Activated CD4-positive, alpha-beta memory T cell treated with anti-CD3 and anti-CD28 coated beads for 36 hours (primary cell): ENCODE measurements at regions not wholly inside any gene's neighbourhood (a gene's known extent, or its start where the extent isn't known, plus 50 kb on each side); places are given as distances from the start of the nearest gene placed in this dataset.

Experiments used
- CTCF ChIA-PET: fragments of 350-600 bp; sonication (Branson Sonifier 250); formaldehyde crosslinking; loops from one replicate; lab custom pipeline; 2021; ENCODE audit warnings: antibody characterized with exemption, inconsistent platforms; lab: Charles Lee
- POLR2A ChIA-PET: fragments of 350-600 bp; sonication (Branson Sonifier 250); formaldehyde crosslinking; loops from one replicate; lab custom pipeline; 2021; ENCODE audit warnings: antibody characterized with exemption; lab: Charles Lee
- DNase-seq: peaks from one replicate; pipeline ENCODE4 v3.0.0-alpha.2; 2020
- H3K27ac Mint-ChIP-seq: one replicate; pipeline ENCODE4 v1.8.0; 2021; ENCODE audit warnings: mixed read lengths
- H3K27me3 Mint-ChIP-seq: one replicate; pipeline ENCODE4 v1.8.0; 2021; ENCODE audit warnings: mixed read lengths
- H3K36me3 Mint-ChIP-seq: one replicate; pipeline ENCODE4 v1.8.0; 2021; ENCODE audit warnings: mixed read lengths
- H3K4me1 Mint-ChIP-seq: one replicate; pipeline ENCODE4 v1.8.0; 2021; ENCODE audit warnings: low read depth, mixed read lengths
- H3K4me3 Mint-ChIP-seq: one replicate; pipeline ENCODE4 v1.8.0; 2021; ENCODE audit warnings: mild to moderate bottlenecking, mixed read lengths
- H3K9me3 Mint-ChIP-seq: one replicate; pipeline ENCODE4 v1.8.0; 2021; ENCODE audit warnings: mixed read lengths
- intact Hi-C: fragments of 100-400 bp; cut with micrococcal nuclease; formaldehyde crosslinking; loops from one replicate; pipeline ENCODE4 v1.15.1; 2023

DNA sequence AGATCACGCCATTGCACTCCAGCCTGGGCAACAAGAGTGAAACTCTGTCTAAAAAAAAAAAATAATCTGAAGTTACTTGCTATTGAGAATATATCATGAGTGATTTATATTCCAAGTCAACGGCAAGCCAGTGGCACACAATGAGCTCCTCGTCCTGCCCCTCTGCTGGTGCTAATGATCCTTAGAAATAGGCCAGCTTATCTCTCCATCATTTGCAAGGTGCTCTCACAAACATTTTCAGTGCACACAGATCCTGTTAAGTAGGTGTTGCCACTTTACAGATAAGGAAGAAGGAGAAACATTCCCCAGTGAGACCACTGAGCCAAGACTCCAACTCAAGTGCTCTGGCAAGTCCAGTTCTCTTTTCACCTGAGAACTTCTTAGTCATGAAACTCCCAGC, 91.3 kb upstream of the GPR45 start:
- POLR2A ChIA-PET, result no interaction called here
- Mint-ChIP-seq H3K27me3 (peaks cover 35% of the 10 kb centered on the region), H3K4me1 (no peaks in the 10 kb centered on the region), H3K9me3 (no peaks in the 10 kb centered on the region), H3K4me3 (no peak overlapping the region), H3K36me3 (no peaks in the 10 kb centered on the region), H3K27ac (no peak overlapping the region)
- intact Hi-C loops, result no loop called here
- CTCF ChIA-PET, result no interaction called here
- no peak for DNase-seq

DNA sequence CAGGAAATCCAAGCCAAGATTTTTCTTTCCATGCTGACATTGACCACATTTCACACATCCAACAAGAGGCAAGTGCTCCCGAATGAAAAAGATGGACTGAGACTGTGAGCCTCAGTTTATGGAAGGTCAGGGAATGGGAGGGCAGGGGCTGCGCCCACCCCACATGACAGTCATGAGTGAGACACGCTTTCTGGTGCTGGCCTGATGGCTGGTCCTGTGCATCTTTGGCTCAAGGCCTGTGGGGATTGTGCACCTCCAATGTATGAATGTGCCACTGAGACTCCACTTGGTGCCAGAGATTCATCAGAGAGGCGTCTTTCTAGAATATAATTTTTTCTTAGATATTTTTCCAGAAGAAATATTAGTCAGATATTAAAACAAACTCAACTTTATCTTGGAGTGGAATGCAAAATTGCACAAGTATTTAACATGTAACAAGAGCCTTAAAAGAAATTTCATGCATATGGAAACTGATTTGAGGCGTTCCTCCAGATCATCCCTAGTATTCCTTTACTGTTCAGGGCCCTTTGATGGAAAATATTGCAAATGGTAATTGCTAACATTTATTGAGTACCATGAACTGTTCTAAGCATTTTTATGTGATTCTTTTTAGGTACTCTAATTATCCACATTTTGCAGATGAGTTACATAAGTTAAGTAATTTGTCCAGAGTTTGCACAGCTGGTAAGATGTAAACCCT, 87.3 kb upstream of the GPR45 start:
- no peak overlapping the region for H3K27ac Mint-ChIP-seq
- ChIA-PET CTCF (interaction anchor here (1.1 kb wide), 2 partner anchors 39 to 84 kb away, joined by 3 to 4 read pairs; no protein-coding TSS in a partner anchor), POLR2A (no interaction called here)
- peaks cover 3% of the 10 kb centered on the region for H3K36me3 Mint-ChIP-seq
- peaks cover 27% of the 10 kb centered on the region for H3K27me3 Mint-ChIP-seq
- H3K4me3 Mint-ChIP-seq, result no peak overlapping the region
- H3K4me1 Mint-ChIP-seq, result no peaks in the 10 kb centered on the region
- H3K9me3 Mint-ChIP-seq, result peaks cover 20% of the 10 kb centered on the region
- no peak for DNase-seq
- intact Hi-C loops, result no loop called here

DNA sequence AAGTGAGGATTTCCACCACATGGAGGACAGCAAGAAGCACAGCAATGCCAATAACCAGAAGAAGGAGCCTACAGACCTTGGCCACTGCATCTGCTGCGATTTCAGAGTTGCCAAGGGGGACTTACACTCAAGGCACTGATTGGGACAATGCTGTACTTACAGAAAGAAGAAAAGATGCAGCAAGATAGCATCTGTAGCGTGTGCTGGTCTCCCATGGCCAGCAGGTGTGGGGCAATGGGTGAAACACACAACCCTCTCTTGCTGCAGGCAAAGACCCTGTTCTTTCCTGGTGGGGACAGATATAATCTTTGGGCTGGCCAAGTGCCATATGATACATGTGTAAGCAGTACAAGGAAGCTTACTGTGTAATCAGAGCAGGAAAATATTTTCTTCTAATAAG, 85.4 kb upstream of the GPR45 start:
- H3K36me3 Mint-ChIP-seq, result peaks cover 3% of the 10 kb centered on the region
- H3K4me3 Mint-ChIP-seq, result no peak overlapping the region
- DNase-seq, result no peak
- CTCF ChIA-PET, result no interaction called here
- H3K27ac Mint-ChIP-seq, result no peak overlapping the region
- POLR2A ChIA-PET, result no interaction called here
- intact Hi-C loops, result no loop called here
- peaks cover 18% of the 10 kb centered on the region for H3K27me3 Mint-ChIP-seq
- no peaks in the 10 kb centered on the region for H3K4me1 Mint-ChIP-seq
- H3K9me3 Mint-ChIP-seq, result peaks cover 20% of the 10 kb centered on the region

GRCh38 chr2:105158002-105158401, 83.5 kb upstream of the GPR45 start:
- DNase-seq, result no peak
- Mint-ChIP-seq H3K36me3 (peaks cover 3% of the 10 kb centered on the region), H3K4me3 (no peak overlapping the region), H3K27ac (no peak overlapping the region), H3K9me3 (peaks cover 20% of the 10 kb centered on the region), H3K27me3 (peaks cover 15% of the 10 kb centered on the region), H3K4me1 (no peaks in the 10 kb centered on the region)
- ChIA-PET POLR2A (no interaction called here), CTCF (no interaction called here)
- intact Hi-C loops, result no loop called here

GRCh38 chr2:105166688-105167087, 74.9 kb upstream of the GPR45 start:
- POLR2A ChIA-PET, result no interaction called here
- Mint-ChIP-seq H3K9me3 (no peaks in the 10 kb centered on the region), H3K4me1 (no peaks in the 10 kb centered on the region), H3K4me3 (no peak overlapping the region), H3K27me3 (peaks cover 7% of the 10 kb centered on the region), H3K36me3 (no peaks in the 10 kb centered on the region), H3K27ac (no peak overlapping the region)
- no peak for DNase-seq
- CTCF ChIA-PET, result no interaction called here
- intact Hi-C loops, result no loop called here

GRCh38 chr2:105168543-105168942, 73.0 kb upstream of the GPR45 start:
- no peaks in the 10 kb centered on the region for H3K9me3 Mint-ChIP-seq
- ChIA-PET CTCF (no interaction called here), POLR2A (no interaction called here)
- intact Hi-C loops, result no loop called here
- H3K36me3 Mint-ChIP-seq, result no peaks in the 10 kb centered on the region
- no peak for DNase-seq
- no peaks in the 10 kb centered on the region for H3K4me1 Mint-ChIP-seq
- peaks cover 12% of the 10 kb centered on the region for H3K27me3 Mint-ChIP-seq
- no peak overlapping the region for H3K27ac Mint-ChIP-seq
- no peak overlapping the region for H3K4me3 Mint-ChIP-seq

DNA sequence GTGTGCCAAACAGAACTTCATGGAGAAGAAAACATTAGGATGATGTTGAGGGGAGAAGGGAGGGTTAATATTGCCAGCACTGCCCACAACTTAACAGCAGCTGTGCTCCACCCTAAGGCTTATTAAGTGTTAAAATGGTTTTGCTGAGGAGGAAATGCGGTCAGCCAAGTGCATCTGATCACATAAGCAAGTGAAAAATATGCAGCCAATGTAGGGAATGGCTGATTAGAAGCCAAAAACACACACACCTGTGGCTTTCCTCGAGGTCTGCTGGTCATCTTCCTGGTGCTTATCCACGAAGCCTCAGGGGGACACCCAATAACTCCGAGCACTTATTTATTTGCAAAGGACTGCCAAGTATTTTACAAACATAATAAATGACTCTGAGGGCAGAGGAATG, 66.3 kb upstream of the GPR45 start:
- POLR2A ChIA-PET, result no interaction called here
- intact Hi-C loops, result no loop called here
- H3K27ac Mint-ChIP-seq, result no peak overlapping the region
- H3K36me3 Mint-ChIP-seq, result no peaks in the 10 kb centered on the region
- no peak overlapping the region for H3K4me3 Mint-ChIP-seq
- DNase-seq, result no peak
- no peaks in the 10 kb centered on the region for H3K4me1 Mint-ChIP-seq
- H3K9me3 Mint-ChIP-seq, result no peaks in the 10 kb centered on the region
- CTCF ChIA-PET, result no interaction called here
- peaks cover 16% of the 10 kb centered on the region for H3K27me3 Mint-ChIP-seq

- Mint-ChIP-seq H3K4me1 (no peaks in the 10 kb centered on the region), H3K27me3 (peaks cover 17% of the 10 kb centered on the region), H3K4me3 (no peak overlapping the region), H3K36me3 (no peaks in the 10 kb centered on the region), H3K9me3 (no peaks in the 10 kb centered on the region), H3K27ac (no peak overlapping the region)
- POLR2A ChIA-PET, result no interaction called here
- no peak for DNase-seq
- CTCF ChIA-PET, result no interaction called here
- intact Hi-C loops, result no loop called here
These were observed 65.1 kb upstream of the GPR45 start for GRCh38 chr2:105176429-105176828.

DNA sequence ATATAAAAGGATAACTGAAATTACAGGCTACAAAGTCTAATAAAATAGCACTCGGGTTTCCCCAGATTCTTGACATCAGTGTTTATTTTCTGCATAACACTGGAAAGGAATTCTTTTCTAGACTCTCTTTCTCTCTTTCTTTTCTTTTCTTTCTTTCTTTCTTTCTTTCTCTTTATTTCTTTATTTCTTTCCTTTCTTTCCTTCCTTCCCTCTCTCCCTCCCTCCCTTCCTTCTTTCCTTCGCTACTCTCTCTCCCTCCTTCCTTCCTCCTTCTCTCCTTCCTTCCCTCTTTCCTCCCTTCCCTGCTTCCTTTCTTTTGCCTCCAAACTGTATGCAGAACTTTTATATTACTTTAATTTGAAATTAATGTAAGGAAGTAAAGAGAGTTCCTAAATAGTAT, 64.5 kb upstream of the GPR45 start:
- Mint-ChIP-seq H3K27ac (no peak overlapping the region), H3K27me3 (peaks cover 17% of the 10 kb centered on the region), H3K4me3 (no peak overlapping the region), H3K36me3 (no peaks in the 10 kb centered on the region), H3K9me3 (no peaks in the 10 kb centered on the region), H3K4me1 (no peaks in the 10 kb centered on the region)
- CTCF ChIA-PET, result no interaction called here
- POLR2A ChIA-PET, result no interaction called here
- intact Hi-C loops, result no loop called here
- DNase-seq, result no peak

- CTCF ChIA-PET, result no interaction called here
- Mint-ChIP-seq H3K36me3 (no peaks in the 10 kb centered on the region), H3K4me1 (no peaks in the 10 kb centered on the region), H3K27ac (no peak overlapping the region), H3K4me3 (no peak overlapping the region), H3K27me3 (peaks cover 23% of the 10 kb centered on the region), H3K9me3 (no peaks in the 10 kb centered on the region)
- POLR2A ChIA-PET, result no interaction called here
- intact Hi-C loops, result no loop called here
- DNase-seq, result no peak
These were observed 63.8 kb upstream of the GPR45 start for GRCh38 chr2:105177536-105178254.

DNA sequence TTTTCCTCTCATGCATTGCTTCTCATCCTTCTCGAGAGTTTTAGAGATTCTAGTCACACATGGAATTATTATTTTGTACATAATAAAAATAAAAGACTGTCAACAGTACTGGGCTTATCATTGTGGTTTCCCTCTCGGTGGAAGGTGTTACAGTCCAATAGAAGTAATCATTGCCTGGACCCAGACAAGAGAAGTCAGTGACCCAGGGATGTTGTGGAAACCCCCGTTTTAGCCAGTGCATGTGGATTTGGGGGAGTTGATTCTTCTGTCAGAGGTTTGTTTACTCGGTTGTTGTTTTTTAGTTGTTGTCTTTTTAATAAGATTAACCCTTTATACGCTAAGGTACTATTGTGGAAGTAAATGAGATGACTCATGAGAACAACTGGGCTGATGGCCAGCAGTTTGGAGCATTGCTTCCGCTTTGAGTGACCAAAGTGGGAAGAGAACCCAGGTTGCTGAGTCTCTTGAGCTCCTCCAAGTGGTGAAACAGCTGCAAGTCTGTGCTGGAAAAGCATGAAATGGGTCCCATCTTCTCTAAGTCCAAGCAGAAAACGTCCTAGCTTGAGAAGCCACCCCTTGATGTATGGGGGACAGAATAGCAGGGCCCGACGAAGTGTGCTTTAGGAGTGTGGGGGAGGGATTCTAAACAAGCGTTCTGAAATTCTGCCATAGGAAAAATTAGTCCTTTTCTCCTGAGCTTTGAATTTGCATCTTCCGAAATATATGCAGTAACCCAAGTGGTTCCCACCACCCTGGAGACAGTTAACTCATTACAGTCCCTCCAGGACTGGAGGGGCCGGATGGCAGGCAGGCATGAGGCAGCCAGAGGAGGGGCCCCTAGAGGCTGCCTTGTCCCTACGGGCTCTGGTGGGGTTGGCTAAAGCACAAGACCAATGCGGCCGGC, 61.8 kb upstream of the GPR45 start:
- peaks cover 12% of the 10 kb centered on the region for H3K27me3 Mint-ChIP-seq
- no peaks in the 10 kb centered on the region for H3K9me3 Mint-ChIP-seq
- H3K4me1 Mint-ChIP-seq, result no peaks in the 10 kb centered on the region
- POLR2A ChIA-PET, result no interaction called here
- H3K27ac Mint-ChIP-seq, result no peak overlapping the region
- CTCF ChIA-PET, result interaction anchor here (1.3 to 1.4 kb wide), 2 partner anchors 11 to 64 kb away, joined by 3 to 4 read pairs; no protein-coding TSS in a partner anchor
- intact Hi-C loops, result no loop called here
- no peak for DNase-seq
- no peak overlapping the region for H3K4me3 Mint-ChIP-seq
- H3K36me3 Mint-ChIP-seq, result no peaks in the 10 kb centered on the region

- ChIA-PET CTCF (interaction anchor here (1.3 to 1.6 kb wide), 3 partner anchors 10 to 65 kb away, joined by 3 to 4 read pairs (median 4); no protein-coding TSS in a partner anchor), POLR2A (no interaction called here)
- intact Hi-C loops, result no loop called here
- DNase-seq, result no peak
- Mint-ChIP-seq H3K4me1 (no peaks in the 10 kb centered on the region), H3K27ac (no peak overlapping the region), H3K27me3 (peaks cover 10% of the 10 kb centered on the region), H3K4me3 (no peak overlapping the region), H3K9me3 (no peaks in the 10 kb centered on the region), H3K36me3 (no peaks in the 10 kb centered on the region)
These were observed 61.0 kb upstream of the GPR45 start for GRCh38 chr2:105180491-105180972.
